ENCODE measurements at regions not wholly inside any gene's neighbourhood (a gene's known extent, or its start where the extent isn't known, plus 50 kb on each side); places are given as distances from the start of the nearest gene placed in this dataset.

GRCh38 chr13:78787190-78787589 lies 128.2 kb upstream of the OBI1 start:
- intact Hi-C loops (cut with micrococcal nuclease), result no loop called here

GRCh38 chr13:78786459-78786858 lies 127.5 kb upstream of the OBI1 start:
- intact Hi-C loops (cut with micrococcal nuclease), result no loop called here

GRCh38 chr13:78785764-78786163 lies 126.8 kb upstream of the OBI1 start:
- intact Hi-C loops (cut with micrococcal nuclease), result no loop called here

GRCh38 chr13:78784014-78784750 lies 125.2 kb upstream of the OBI1 start:
- intact Hi-C loops (cut with micrococcal nuclease), result no loop called here

- intact Hi-C loops (cut with micrococcal nuclease), result no loop called here
These were observed 121.8 kb upstream of the OBI1 start for GRCh38 chr13:78780708-78781107.

- intact Hi-C loops (cut with micrococcal nuclease), result no loop called here
These were observed 120.7 kb upstream of the OBI1 start for GRCh38 chr13:78779608-78780007.

- intact Hi-C loops (cut with micrococcal nuclease), result no loop called here
These were observed 119.0 kb upstream of the OBI1 start for GRCh38 chr13:78777976-78778375.

- intact Hi-C loops (cut with micrococcal nuclease), result no loop called here
These were observed 118.4 kb upstream of the OBI1 start for GRCh38 chr13:78777396-78777795.

GRCh38 chr13:78772933-78773332 lies 114.0 kb upstream of the OBI1 start:
- intact Hi-C loops (cut with micrococcal nuclease), result no loop called here

- intact Hi-C loops (cut with micrococcal nuclease), result no loop called here
These were observed 111.6 kb upstream of the OBI1 start for GRCh38 chr13:78770601-78771000.

GRCh38 chr13:78768950-78769349 lies 110.0 kb upstream of the OBI1 start:
- intact Hi-C loops (cut with micrococcal nuclease), result no loop called here

GRCh38 chr13:78764665-78765064 lies 105.7 kb upstream of the OBI1 start:
- intact Hi-C loops (cut with micrococcal nuclease), result no loop called here

GRCh38 chr13:78762825-78763224 lies 103.9 kb upstream of the OBI1 start:
- intact Hi-C loops (cut with micrococcal nuclease), result no loop called here

GRCh38 chr13:78759704-78760103 lies 100.7 kb upstream of the OBI1 start:
- intact Hi-C loops (cut with micrococcal nuclease), result loop anchor here (10.0 kb wide), 1 partner anchor 625 kb away; no protein-coding TSS in a partner anchor

- intact Hi-C loops (cut with micrococcal nuclease), result loop anchor here (10.0 kb wide), 1 partner anchor 624 kb away; no protein-coding TSS in a partner anchor
These were observed 99.6 kb upstream of the OBI1 start for GRCh38 chr13:78758549-78758948.

- intact Hi-C loops (cut with micrococcal nuclease), result loop anchor here (10.0 kb wide), 1 partner anchor 619 kb away; no protein-coding TSS in a partner anchor
These were observed 94.5 kb upstream of the OBI1 start for GRCh38 chr13:78753435-78753834.

- intact Hi-C loops (cut with micrococcal nuclease), result loop anchor here (10.0 kb wide), 1 partner anchor 616 kb away; no protein-coding TSS in a partner anchor
These were observed 91.8 kb upstream of the OBI1 start for GRCh38 chr13:78750735-78751134.

GRCh38 chr13:78743973-78744372 lies 85.0 kb upstream of the OBI1 start:
- intact Hi-C loops (cut with micrococcal nuclease), result no loop called here

- intact Hi-C loops (cut with micrococcal nuclease), result no loop called here
These were observed 83.7 kb upstream of the OBI1 start for GRCh38 chr13:78742659-78743058.

- intact Hi-C loops (cut with micrococcal nuclease), result no loop called here
These were observed 77.2 kb upstream of the OBI1 start for GRCh38 chr13:78736142-78736541.

- intact Hi-C loops (cut with micrococcal nuclease), result no loop called here
These were observed 73.6 kb upstream of the OBI1 start for GRCh38 chr13:78732445-78733017.

- intact Hi-C loops (cut with micrococcal nuclease), result no loop called here
These were observed 63.7 kb upstream of the OBI1 start for GRCh38 chr13:78722700-78723099.

- intact Hi-C loops (cut with micrococcal nuclease), result no loop called here
These were observed 60.4 kb upstream of the OBI1 start for GRCh38 chr13:78719367-78719766.

All from T-helper 2 cell treated with Interferon-gamma antibody and Interleukin-4, amounts not matched to agents 100 ng/mL and 5 ng/mL, for 36 hours (primary cell).